Loucy (cell line): ENCODE measurements at regions not wholly inside any gene's neighbourhood (a gene's known extent, or its start where the extent isn't known, plus 50 kb on each side); places are given as distances from the start of the nearest gene placed in this dataset.

Experiments
- H2AFZ ChIP-seq: fragments of 200-600 bp; sonication (generic); 2 replicates; pipeline ENCODE4 v1.6.0; 2016; ENCODE audit warnings: antibody characterized with exemption, mild to moderate bottlenecking, low read length, moderate library complexity
- H3F3A ChIP-seq: fragments of 200-600 bp; 2 replicates; pipeline ENCODE4 v1.6.0; 2016; ENCODE audit warnings: antibody characterized with exemption, low read depth, mild to moderate bottlenecking
- H3K27me3 ChIP-seq: fragments of 200-600 bp; sonication (generic); 2 replicates; pipeline ENCODE4 v1.6.1; 2014; ENCODE audit warnings: low read length, mild to moderate bottlenecking; ENCODE audit not compliant: insufficient read depth, poor library complexity, severe bottlenecking
- H3K36me3 ChIP-seq: fragments of 200-600 bp; sonication (generic); 2 replicates; pipeline ENCODE4 v1.6.1; 2016; ENCODE audit warnings: low read length; ENCODE audit not compliant: insufficient read depth
- H3K4me1 ChIP-seq: fragments of 200-600 bp; sonication (generic); 2 replicates; pipeline ENCODE4 v1.5.1; 2014; ENCODE audit warnings: low read length, mild to moderate bottlenecking; ENCODE audit not compliant: insufficient read depth, poor library complexity, severe bottlenecking
- H3K4me2 ChIP-seq: fragments of 200-600 bp; sonication (generic); 2 replicates; pipeline ENCODE4 v1.6.0; 2014; ENCODE audit warnings: antibody characterized with exemption, low read length, low read depth, mild to moderate bottlenecking; ENCODE audit not compliant: poor library complexity, severe bottlenecking
- H3K4me3 ChIP-seq: fragments of 200-600 bp; sonication (generic); 2 replicates; pipeline ENCODE4 v1.5.1; 2014; ENCODE audit warnings: low read length, mild to moderate bottlenecking, mixed read lengths; ENCODE audit not compliant: poor library complexity, severe bottlenecking
- H3K79me2 ChIP-seq: fragments of 200-600 bp; sonication (generic); 2 replicates; pipeline ENCODE4 v1.6.1; 2014; ENCODE audit warnings: low read length; ENCODE audit not compliant: insufficient read depth
- H3K9ac ChIP-seq: fragments of 200-600 bp; sonication (generic); 2 replicates; pipeline ENCODE4 v1.6.0; 2014; ENCODE audit warnings: mild to moderate bottlenecking, low read depth, low read length, moderate library complexity; ENCODE audit not compliant: poor library complexity, severe bottlenecking
- H3K9me2 ChIP-seq: fragments of 200-600 bp; sonication (generic); replicated peaks from 2 replicates; pipeline ENCODE4 v1.6.1; 2016; ENCODE audit warnings: low read depth, low read length, mixed read lengths
- H3K9me3 ChIP-seq: fragments of 200-600 bp; sonication (generic); 2 replicates; pipeline ENCODE4 v1.6.1; 2014; ENCODE audit warnings: mild to moderate bottlenecking, antibody characterized with exemption, low read length, low read depth; ENCODE audit not compliant: insufficient read depth
- H4K20me1 ChIP-seq: fragments of 200-600 bp; sonication (generic); 2 replicates; pipeline ENCODE4 v1.6.0; 2014; ENCODE audit warnings: antibody characterized with exemption, low read length, mild to moderate bottlenecking; ENCODE audit not compliant: insufficient read depth, poor library complexity, severe bottlenecking
- EZH2phosphoT487 ChIP-seq: fragments of 200-600 bp; IDR thresholded peaks from 2 replicates; pipeline ENCODE4 v1.6.1; 2018; ENCODE audit warnings: antibody characterized with exemption, mild to moderate bottlenecking, moderate library complexity, borderline replicate concordance
- TF ChIP-seq, protein P1 (sequence below): fragments of 200-600 bp; sonication (generic); conservative IDR thresholded peaks from 2 replicates; pipeline ENCODE4 v1.5.1; 2014; ENCODE audit warnings: mild to moderate bottlenecking, antibody characterized with exemption, low read length

DNA sequence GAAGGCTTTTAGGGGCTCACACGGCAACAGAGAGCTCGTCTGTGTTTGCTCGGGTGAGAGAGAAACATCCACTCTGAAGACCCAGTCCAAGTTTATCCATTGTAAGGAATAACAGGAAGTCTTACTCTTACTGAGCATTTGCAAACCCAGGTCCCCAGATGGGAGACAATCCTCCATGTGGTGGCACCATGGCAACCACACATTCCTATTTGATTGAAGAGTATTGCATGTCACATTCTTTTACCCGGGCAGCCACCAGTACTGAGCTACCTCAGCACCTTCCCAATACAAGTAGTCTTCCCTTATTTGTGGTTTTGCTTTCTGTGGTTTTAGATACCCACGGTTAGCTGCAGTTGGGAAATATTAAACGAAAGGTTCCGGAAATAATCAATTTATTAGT lies 302.9 kb upstream of the RASGRP1 start:
- Histone ChIP-seq H3K27me3 (no peaks in the 10 kb centered on the region), H3K4me3 (no peak overlapping the region), H4K20me1 (no peaks in the 10 kb centered on the region), H3F3A (no peaks in the 10 kb centered on the region), H3K9ac (no peak overlapping the region), H3K9me3 (no peaks in the 10 kb centered on the region), H2AFZ (no peak overlapping the region), H3K4me2 (no peak overlapping the region), H3K4me1 (peaks cover 4% of the 10 kb centered on the region), H3K79me2 (no peaks in the 10 kb centered on the region), H3K36me3 (no peaks in the 10 kb centered on the region), H3K9me2 (no peaks in the 10 kb centered on the region)
- TF ChIP-seq EZH2phosphoT487 = no peak
- TF ChIP-seq, protein P1, sequence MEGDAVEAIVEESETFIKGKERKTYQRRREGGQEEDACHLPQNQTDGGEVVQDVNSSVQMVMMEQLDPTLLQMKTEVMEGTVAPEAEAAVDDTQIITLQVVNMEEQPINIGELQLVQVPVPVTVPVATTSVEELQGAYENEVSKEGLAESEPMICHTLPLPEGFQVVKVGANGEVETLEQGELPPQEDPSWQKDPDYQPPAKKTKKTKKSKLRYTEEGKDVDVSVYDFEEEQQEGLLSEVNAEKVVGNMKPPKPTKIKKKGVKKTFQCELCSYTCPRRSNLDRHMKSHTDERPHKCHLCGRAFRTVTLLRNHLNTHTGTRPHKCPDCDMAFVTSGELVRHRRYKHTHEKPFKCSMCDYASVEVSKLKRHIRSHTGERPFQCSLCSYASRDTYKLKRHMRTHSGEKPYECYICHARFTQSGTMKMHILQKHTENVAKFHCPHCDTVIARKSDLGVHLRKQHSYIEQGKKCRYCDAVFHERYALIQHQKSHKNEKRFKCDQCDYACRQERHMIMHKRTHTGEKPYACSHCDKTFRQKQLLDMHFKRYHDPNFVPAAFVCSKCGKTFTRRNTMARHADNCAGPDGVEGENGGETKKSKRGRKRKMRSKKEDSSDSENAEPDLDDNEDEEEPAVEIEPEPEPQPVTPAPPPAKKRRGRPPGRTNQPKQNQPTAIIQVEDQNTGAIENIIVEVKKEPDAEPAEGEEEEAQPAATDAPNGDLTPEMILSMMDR = no peak

DNA sequence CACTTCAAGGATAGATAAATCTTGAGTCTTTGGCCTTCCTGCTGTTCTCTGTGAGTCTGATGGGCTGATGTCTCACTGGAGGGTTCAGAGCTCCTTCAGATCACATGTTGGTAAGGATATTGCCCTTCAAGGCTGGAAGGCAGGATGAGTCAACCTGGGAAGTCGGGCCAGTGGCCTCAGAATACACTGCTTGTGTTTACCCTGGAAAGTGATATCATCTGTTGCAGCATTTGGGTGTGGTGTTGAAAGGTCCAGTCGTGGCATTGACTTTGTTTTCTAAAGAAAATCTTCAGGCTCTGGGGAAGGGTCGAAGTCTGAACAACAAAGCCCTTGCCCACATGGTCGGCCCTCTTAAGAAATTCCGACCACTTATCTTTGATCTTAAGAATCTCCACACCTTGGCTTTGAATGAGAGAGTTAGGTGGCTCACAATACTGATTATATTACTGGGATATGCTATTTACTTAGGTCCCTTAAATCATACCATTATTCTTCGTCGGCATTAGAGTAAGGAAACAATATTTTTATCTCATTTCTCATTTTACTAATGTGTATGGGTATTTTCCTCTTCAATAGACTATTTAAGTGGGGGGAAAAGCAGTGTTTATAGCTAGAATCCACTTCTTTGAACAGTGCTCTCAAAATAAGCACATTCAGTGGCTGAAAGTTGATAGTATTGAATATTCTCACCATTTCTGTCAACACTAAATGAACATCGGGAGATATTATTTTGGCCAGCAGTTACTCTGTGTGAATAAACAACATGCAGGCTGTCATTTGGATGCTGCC lies 303.9 kb upstream of the RASGRP1 start:
- no peaks in the 10 kb centered on the region for H3K9me2 ChIP-seq
- H3F3A ChIP-seq = no peaks in the 10 kb centered on the region
- H3K36me3 ChIP-seq = no peaks in the 10 kb centered on the region
- no peaks in the 10 kb centered on the region for H4K20me1 ChIP-seq
- no peak overlapping the region for H3K4me2 ChIP-seq
- H3K9me3 ChIP-seq = no peaks in the 10 kb centered on the region
- no peak overlapping the region for H2AFZ ChIP-seq
- no peaks in the 10 kb centered on the region for H3K79me2 ChIP-seq
- no peaks in the 10 kb centered on the region for H3K27me3 ChIP-seq
- no peaks in the 10 kb centered on the region for H3K4me1 ChIP-seq
- no peak overlapping the region for H3K9ac ChIP-seq
- TF ChIP-seq EZH2phosphoT487 = no peak
- TF ChIP-seq, protein P1 = no peak
- no peak overlapping the region for H3K4me3 ChIP-seq

DNA sequence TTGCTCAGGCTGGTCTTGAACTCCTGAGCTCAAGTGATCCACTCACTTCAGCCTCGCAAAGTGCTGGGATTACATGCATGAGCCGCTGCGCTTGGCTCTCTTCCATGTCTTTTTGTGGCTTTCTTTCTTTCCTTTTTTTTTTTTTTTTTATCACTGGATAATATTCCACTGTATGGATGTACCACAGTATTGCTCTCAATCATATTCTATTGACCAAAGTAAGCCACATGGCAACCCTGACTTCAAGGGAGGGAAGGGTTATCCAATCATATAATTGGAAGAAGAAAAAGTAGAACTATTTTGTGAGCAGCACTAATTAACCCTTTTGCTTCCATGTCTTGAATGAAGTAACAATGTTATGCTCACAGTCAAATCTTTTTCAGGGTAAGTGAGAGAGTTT lies 307.0 kb upstream of the RASGRP1 start:
- Histone ChIP-seq H4K20me1 (no peaks in the 10 kb centered on the region), H3K9ac (no peak overlapping the region)
- TF ChIP-seq, protein P1 = no peak
- no peak for TF ChIP-seq EZH2phosphoT487

More for the DNA sequence above, 307.0 kb upstream of the RASGRP1 start:
- Histone ChIP-seq H3K4me3 (no peak overlapping the region), H3K9me3 (no peaks in the 10 kb centered on the region), H3K4me1 (no peaks in the 10 kb centered on the region), H3K9me2 (no peaks in the 10 kb centered on the region), H3K4me2 (no peak overlapping the region), H3F3A (no peaks in the 10 kb centered on the region), H3K36me3 (no peaks in the 10 kb centered on the region), H3K79me2 (no peaks in the 10 kb centered on the region), H2AFZ (no peak overlapping the region), H3K27me3 (no peaks in the 10 kb centered on the region)
